H1 (cell line): ENCODE measurements at regions not wholly inside any gene's neighbourhood (a gene's known extent, or its start where the extent isn't known, plus 50 kb on each side); places are given as distances from the start of the nearest gene placed in this dataset.

Experiments used
- CTCF ChIA-PET: fragments of 300-600 bp; sonication (Branson Sonifier 250); formaldehyde crosslinking; loops from one replicate; lab custom pipeline; 2021; ENCODE audit not compliant: partially characterized antibody; lab: Charles Lee
- POLR2A ChIA-PET: fragments of 300-600 bp; sonication (Branson Sonifier 250); formaldehyde crosslinking; loops from one replicate; lab custom pipeline; 2021; ENCODE audit warnings: inconsistent platforms; ENCODE audit not compliant: partially characterized antibody; lab: Charles Lee
- DNase-seq, 2 experiments: peaks; one replicate each; pipeline versions ENCODE4 v3.0.0 to v3.0.0-alpha.2; 2010 to 2022; ENCODE audit warnings: low spot score in 2 of 2, low read depth in 1 of 2, mixed read lengths in 1 of 2
- FAIRE-seq: peaks from 2 replicates; lab custom pipeline; 2011; peaks lifted over from hg19 to GRCh38; lab: Jason Lieb, UNC
- H2AFZ ChIP-seq: 2 replicates; pipeline ENCODE4 v1.8.1; 2012; ENCODE audit warnings: low read length, inconsistent platforms
- H2AK5ac ChIP-seq: 2 replicates; pipeline ENCODE4 v1.6.1; 2013; ENCODE audit warnings: low read depth, low read length
- H2BK120ac ChIP-seq: replicated peaks from 2 replicates; pipeline ENCODE3; 2013; ENCODE audit warnings: low read depth, low read length, inconsistent platforms
- H2BK12ac ChIP-seq: 2 replicates; pipeline ENCODE4 v1.6.1; 2013; ENCODE audit warnings: low read depth, low read length
- H2BK15ac ChIP-seq: 2 replicates; pipeline ENCODE4 v1.6.1; 2013; ENCODE audit warnings: low read length
- H2BK20ac ChIP-seq: 2 replicates; pipeline ENCODE4 v1.6.1; 2013; ENCODE audit warnings: low read length
- H2BK5ac ChIP-seq: 2 replicates; pipeline ENCODE4 v1.6.1; 2013; ENCODE audit warnings: low read depth, low read length
- H3K14ac ChIP-seq: 2 replicates; pipeline ENCODE4 v1.6.1; 2013; ENCODE audit warnings: inconsistent platforms; ENCODE audit not compliant: insufficient read length
- H3K18ac ChIP-seq: 2 replicates; pipeline ENCODE4 v1.6.1; 2013; ENCODE audit warnings: low read length; ENCODE audit errors: extremely low read depth
- H3K23ac ChIP-seq: 2 replicates; pipeline ENCODE4 v1.6.1; 2013; ENCODE audit warnings: inconsistent platforms; ENCODE audit not compliant: insufficient read length
- H3K23me2 ChIP-seq: 2 replicates; pipeline ENCODE4 v1.6.1; 2013; ENCODE audit warnings: low read depth, low read length
- H3K27ac ChIP-seq: 2 replicates; pipeline ENCODE4 v1.6.1; 2011; ENCODE audit warnings: low read depth, low read length, inconsistent platforms
- H3K27me3 ChIP-seq, 4 experiments: replicated peaks in 1 of 4; 1 replicate in 1 of 4; 2 replicates in 3 of 4; pipeline versions ENCODE4 v1.6.1 to v1.8.1; 2011 to 2013; ENCODE audit warnings: low read length in 3 of 4, mild to moderate bottlenecking in 3 of 4, inconsistent platforms in 2 of 4, mixed read lengths in 2 of 4, moderate library complexity in 1 of 4; ENCODE audit not compliant: control insufficient read depth in 3 of 4, insufficient read depth in 3 of 4; ENCODE audit errors: extremely low read depth in 1 of 4
- H3K36me3 ChIP-seq, 4 experiments: 2 replicates each; pipeline versions ENCODE4 v1.6.1 to v1.8.1; 2011 to 2013; ENCODE audit warnings: mild to moderate bottlenecking in 4 of 4, low read length in 3 of 4, moderate library complexity in 2 of 4, control low read depth in 1 of 4, inconsistent platforms in 1 of 4; ENCODE audit not compliant: insufficient read depth in 4 of 4, control insufficient read depth in 2 of 4
- H3K4ac ChIP-seq: replicated peaks from 2 replicates; pipeline ENCODE3; 2013; ENCODE audit warnings: low read length, low read depth, mixed read lengths, inconsistent platforms; ENCODE audit not compliant: insufficient read length
- H3K4me1 ChIP-seq, 4 experiments: replicated peaks in 1 of 4; 1 replicate in 1 of 4; 2 replicates in 3 of 4; pipeline versions ENCODE4 v1.6.1 to v1.8.1; 2011 to 2013; ENCODE audit warnings: low read length in 3 of 4, inconsistent platforms in 2 of 4, mixed read lengths in 1 of 4; ENCODE audit not compliant: insufficient read depth in 4 of 4, control insufficient read depth in 3 of 4
- H3K4me2 ChIP-seq, 2 experiments: 2 replicates each; pipeline versions ENCODE4 v1.6.1 to v1.8.1; 2011 to 2013; ENCODE audit warnings: low read depth in 2 of 2, low read length in 2 of 2, control low read depth in 1 of 2, inconsistent platforms in 1 of 2, mild to moderate bottlenecking in 1 of 2; ENCODE audit not compliant: insufficient read depth in 1 of 2
- H3K4me3 ChIP-seq, 4 experiments: fragments of 200-600, 300-600 bp in 1 of 4; sonication (generic), shearing (Covaris generic), sonication (Bioruptor Twin) in 1 of 4; 2 replicates each; pipeline versions ENCODE4 v1.5.1 to v1.8.1; 2011 to 2016; ENCODE audit warnings: low read length in 4 of 4, low read depth in 3 of 4, control low read depth in 2 of 4, inconsistent platforms in 2 of 4, mild to moderate bottlenecking in 2 of 4, mixed read lengths in 1 of 4, moderate library complexity in 1 of 4; ENCODE audit not compliant: insufficient read depth in 2 of 4; ENCODE audit errors: extremely low read depth in 1 of 4
- H3K56ac ChIP-seq: replicated peaks from 2 replicates; pipeline ENCODE3; 2013; ENCODE audit warnings: low read depth, mild to moderate bottlenecking, mixed read lengths, low read length, inconsistent platforms; ENCODE audit not compliant: insufficient read length
- H3K79me1 ChIP-seq: 2 replicates; pipeline ENCODE4 v1.6.1; 2013; ENCODE audit warnings: low read depth, low read length, control low read depth
- H3K79me2 ChIP-seq, 2 experiments: 2 replicates each; pipeline versions ENCODE4 v1.6.1 to v1.8.1; 2012 to 2013; ENCODE audit warnings: low read length in 2 of 2, mild to moderate bottlenecking in 2 of 2, inconsistent platforms in 1 of 2; ENCODE audit not compliant: insufficient read depth in 2 of 2, control insufficient read depth in 1 of 2
- H3K9ac ChIP-seq, 4 experiments: replicated peaks in 1 of 4; 1 replicate in 1 of 4; 2 replicates in 3 of 4; pipeline versions ENCODE4 v1.6.1 to v1.8.1; 2011 to 2013; ENCODE audit warnings: low read depth in 3 of 4, low read length in 3 of 4, control low read depth in 2 of 4, mild to moderate bottlenecking in 2 of 4, moderate library complexity in 2 of 4, inconsistent platforms in 1 of 4; ENCODE audit errors: extremely low read depth in 1 of 4
- H3K9me3 ChIP-seq, 2 experiments: 2 replicates each; pipeline versions ENCODE4 v1.6.1 to v1.8.1; 2012 to 2013; ENCODE audit warnings: mild to moderate bottlenecking in 2 of 2, moderate library complexity in 2 of 2, control low read depth in 1 of 2, inconsistent platforms in 1 of 2, low read depth in 1 of 2, low read length in 1 of 2, mixed read lengths in 1 of 2; ENCODE audit not compliant: insufficient read depth in 2 of 2
- H4K20me1 ChIP-seq, 2 experiments: replicated peaks in 1 of 2; 2 replicates each; pipeline versions ENCODE3 to v1.8.1; 2011 to 2013; ENCODE audit warnings: inconsistent platforms in 2 of 2, low read length in 2 of 2, mild to moderate bottlenecking in 1 of 2; ENCODE audit not compliant: insufficient read depth in 2 of 2, control insufficient read depth in 1 of 2
- H4K5ac ChIP-seq: 2 replicates; pipeline ENCODE4 v1.6.1; 2013; ENCODE audit warnings: low read length, low read depth, mixed read lengths, inconsistent platforms; ENCODE audit not compliant: insufficient read length
- H4K8ac ChIP-seq: 2 replicates; pipeline ENCODE4 v1.8.0; 2013; ENCODE audit warnings: mild to moderate bottlenecking, moderate library complexity, low read length, inconsistent platforms; ENCODE audit not compliant: insufficient read depth; ENCODE audit errors: extremely low read depth
- H4K91ac ChIP-seq: replicated peaks from 2 replicates; pipeline ENCODE3; 2013; ENCODE audit warnings: low read length, mixed read lengths, inconsistent platforms; ENCODE audit not compliant: insufficient read length
- BCL11A ChIP-seq, 2 experiments: IDR thresholded peaks; one replicate each; pipeline ENCODE4 v1.6.1; 2011; ENCODE audit warnings: low read depth in 2 of 2, low read length in 2 of 2, mild to moderate bottlenecking in 2 of 2
- KDM5A ChIP-seq: fragments of 200-600 bp; IDR thresholded peaks from 2 replicates; pipeline ENCODE4 v1.7.1; 2012; ENCODE audit warnings: mild to moderate bottlenecking, low read length, inconsistent platforms, mixed read lengths
- ZNF274 ChIP-seq: IDR thresholded peaks from 2 replicates; pipeline ENCODE4 v1.7.0; 2012; ENCODE audit warnings: low read length, borderline replicate concordance; ENCODE audit errors: extremely low read depth
- WGBS, 2 experiments: shearing (Covaris generic) in 1 of 2; methylation state at CpG; one replicate each; pipeline versions ENCODE4 v1.1.6 to v1.1.7; 2013 to 2015; ENCODE audit warnings: low lambda C conversion rate in 2 of 2, mixed read lengths in 2 of 2, inconsistent platforms in 1 of 2, low coverage in 1 of 2, missing lambda C conversion rate in 1 of 2; ENCODE audit not compliant: insufficient replicate concordance in 2 of 2, insufficient coverage in 1 of 2, insufficient read length in 1 of 2; ENCODE audit errors: extremely low coverage in 1 of 2, missing lambda C conversion rate in 1 of 2; 5-methylcytosine and 5-hydroxymethylcytosine counted together

DNA sequence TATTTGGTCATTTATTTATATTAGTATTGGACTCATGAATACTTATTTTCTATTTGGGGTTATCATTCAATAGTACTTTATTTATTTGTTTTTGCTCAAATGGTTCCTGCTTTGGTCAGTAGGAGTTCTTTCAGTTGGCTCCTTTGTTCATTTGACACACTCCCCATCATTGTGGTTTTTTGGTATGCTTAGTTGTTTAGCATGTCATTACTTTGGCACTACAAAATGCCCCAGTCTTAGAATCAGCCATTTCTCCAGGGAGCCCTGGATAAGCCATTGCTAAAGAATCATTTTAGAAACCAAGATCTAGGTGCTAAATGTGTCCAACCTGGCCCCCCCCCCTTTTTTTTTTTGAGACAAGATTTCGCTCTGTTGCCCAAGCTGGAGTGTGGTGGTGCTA lies 61.7 kb upstream of the MRPS6 start:
- Histone ChIP-seq H4K91ac (no peak overlapping the region), H3K9ac (no peak overlapping the region), H4K20me1 (no peaks in the 10 kb centered on the region), H3K79me1 (no peaks in the 10 kb centered on the region), H3K9me3 (no peaks in the 10 kb centered on the region; a peak in 2 of 4 replicates), H2BK120ac (no peak overlapping the region), H3K23me2 (no peaks in the 10 kb centered on the region; the same call in 1 of the 2 replicates), H3K14ac (no peak overlapping the region), H3K56ac (no peak overlapping the region), H3K36me3 (no peaks in the 10 kb centered on the region), H3K4me1 (no peaks in the 10 kb centered on the region), H4K5ac (no peak overlapping the region), H3K79me2 (no peaks in the 10 kb centered on the region), H3K27ac (no peak overlapping the region), H2BK15ac (no peak overlapping the region), H2BK5ac (no peak overlapping the region), H2AK5ac (no peak overlapping the region), H3K27me3 (no peaks in the 10 kb centered on the region), H3K4me2 (no peak overlapping the region), H3K18ac (no peak overlapping the region), H2AFZ (no peak overlapping the region), H4K8ac (no peak overlapping the region), H3K23ac (no peak overlapping the region), H2BK20ac (no peak overlapping the region), H2BK12ac (no peak overlapping the region), H3K4me3 (no peak overlapping the region), H3K4ac (no peak overlapping the region)
- TF ChIP-seq KDM5A (no peak), ZNF274 (peak; percentile 43; the same call in 1 of the 2 replicates), BCL11A (IDR thresholded peaks at IDR 0.05; ENCODE audit: low read depth in 2 of 2, low read length in 2 of 2) (no peak)
- CTCF ChIA-PET = no interaction called here
- POLR2A ChIA-PET = no interaction called here
- 80% methylated on average over 1 of the region's 1 CpG; no CpG with 5 or more reads in 1 of the 2 experiments for WGBS, 2 experiments
- DNase-seq (no peak), FAIRE-seq (no peak)
